CD14-positive monocyte (primary cell): ENCODE measurements at regions not wholly inside any gene's neighbourhood (a gene's known extent, or its start where the extent isn't known, plus 50 kb on each side); places are given as distances from the start of the nearest gene placed in this dataset.

Experiments
- DNase-seq, 3 donors: peaks; one replicate each; pipeline ENCODE4 v3.0.0-alpha.2; 2011 to 2022
- H2AFZ ChIP-seq: 2 replicates; pipeline ENCODE4 v1.6.0; 2012; ENCODE audit warnings: mild to moderate bottlenecking, low read depth, low read length, inconsistent platforms; ENCODE audit not compliant: insufficient read depth, poor library complexity, severe bottlenecking
- H3K27ac ChIP-seq, 2 donors: 1 replicate in 1 of 2; 2 replicates in 1 of 2; pipeline ENCODE4 v1.5.1; 2012 to 2013; ENCODE audit warnings: low read length in 2 of 2, control low read depth in 1 of 2, inconsistent platforms in 1 of 2, low read depth in 1 of 2, mild to moderate bottlenecking in 1 of 2
- H3K27me3 ChIP-seq, 2 donors: one replicate each; pipeline versions ENCODE4 v1.6.0 to v1.6.1; 2011 to 2013; ENCODE audit warnings: low read length in 2 of 2; ENCODE audit not compliant: control insufficient read depth in 2 of 2, insufficient read depth in 2 of 2
- H3K36me3 ChIP-seq, 2 donors: replicated peaks in 1 of 2; 1 replicate in 1 of 2; 2 replicates in 1 of 2; pipeline versions ENCODE4 v1.5.1 to v1.6.1; 2012 to 2013; ENCODE audit warnings: low read length in 2 of 2, control low read depth in 1 of 2, inconsistent platforms in 1 of 2, mild to moderate bottlenecking in 1 of 2; ENCODE audit not compliant: insufficient read depth in 2 of 2, control insufficient read depth in 1 of 2
- H3K4me1 ChIP-seq, 2 donors: 1 replicate in 1 of 2; 2 replicates in 1 of 2; pipeline versions ENCODE4 v1.5.1 to v1.6.1; 2012 to 2013; ENCODE audit warnings: low read length in 2 of 2, control low read depth in 1 of 2, inconsistent platforms in 1 of 2, mild to moderate bottlenecking in 1 of 2, moderate library complexity in 1 of 2; ENCODE audit not compliant: insufficient read depth in 2 of 2, control insufficient read depth in 1 of 2
- H3K4me2 ChIP-seq: replicated peaks from 2 replicates; pipeline ENCODE3; 2012; ENCODE audit warnings: low read length, moderate library complexity, mild to moderate bottlenecking; ENCODE audit not compliant: poor library complexity, severe bottlenecking; ENCODE audit errors: extremely low read depth
- H3K4me3 ChIP-seq, 3 experiments: fragments of 200-600 bp in 1 of 3; sonication (generic) in 1 of 3; replicated peaks in 1 of 3; 1 replicate in 2 of 3; 2 replicates in 1 of 3; pipeline ENCODE4 v1.5.1; 2011 to 2013; ENCODE audit warnings: low read length in 3 of 3, mild to moderate bottlenecking in 3 of 3, control low read depth in 2 of 3, low read depth in 2 of 3, inconsistent platforms in 1 of 3, moderate library complexity in 1 of 3
- H3K79me2 ChIP-seq: 2 replicates; pipeline ENCODE4 v1.6.0; 2012; ENCODE audit warnings: mild to moderate bottlenecking, control low read depth, inconsistent platforms, low read length, moderate library complexity; ENCODE audit not compliant: insufficient read depth
- H3K9ac ChIP-seq: 2 replicates; pipeline ENCODE4 v1.6.0; 2017; ENCODE audit warnings: low read length, mild to moderate bottlenecking; ENCODE audit not compliant: insufficient read depth, poor library complexity, severe bottlenecking
- H3K9me3 ChIP-seq, 2 donors: replicated peaks in 1 of 2; 1 replicate in 1 of 2; 2 replicates in 1 of 2; pipeline versions ENCODE4 v1.5.1 to v1.6.1; 2012 to 2013; ENCODE audit warnings: low read length in 2 of 2, control low read depth in 1 of 2; ENCODE audit not compliant: control insufficient read depth in 1 of 2, insufficient read depth in 1 of 2
- H4K20me1 ChIP-seq: 2 replicates; pipeline ENCODE4 v1.6.0; 2012; ENCODE audit warnings: mild to moderate bottlenecking, low read length, control low read depth, moderate library complexity; ENCODE audit not compliant: insufficient read depth
- H3K27ac Mint-ChIP-seq, 7 donors: one replicate each; pipeline ENCODE4 v1.8.0; 2020; ENCODE audit warnings: mild to moderate bottlenecking in 7 of 7, mixed read lengths in 7 of 7, moderate library complexity in 6 of 7, inconsistent platforms in 2 of 7
- H3K27me3 Mint-ChIP-seq, 3 donors: one replicate each; pipeline ENCODE4 v1.8.0; 2021 to 2022; ENCODE audit warnings: low read depth in 3 of 3, mild to moderate bottlenecking in 3 of 3, mixed read lengths in 3 of 3, moderate library complexity in 3 of 3, inconsistent platforms in 1 of 3
- H3K36me3 Mint-ChIP-seq, 2 donors: one replicate each; pipeline ENCODE4 v1.8.0; 2020; ENCODE audit warnings: mixed read lengths in 2 of 2, inconsistent platforms in 1 of 2, mild to moderate bottlenecking in 1 of 2
- H3K4me1 Mint-ChIP-seq: one replicate; pipeline ENCODE4 v1.8.0; 2020; ENCODE audit warnings: mild to moderate bottlenecking, mixed read lengths
- H3K4me3 Mint-ChIP-seq, 2 donors: one replicate each; pipeline ENCODE4 v1.8.0; 2020; ENCODE audit warnings: mild to moderate bottlenecking in 2 of 2, mixed read lengths in 2 of 2, moderate library complexity in 1 of 2
- H3K9me3 Mint-ChIP-seq, 7 donors: one replicate each; pipeline ENCODE4 v1.8.0; 2020 to 2022; ENCODE audit warnings: mixed read lengths in 7 of 7, mild to moderate bottlenecking in 6 of 7, moderate library complexity in 6 of 7, inconsistent platforms in 2 of 7
- WGBS: methylation state at CpG from one replicate; pipeline ENCODE4 v1.1.5; 2013; ENCODE audit warnings: missing lambda C conversion rate; ENCODE audit not compliant: insufficient coverage; 5-methylcytosine and 5-hydroxymethylcytosine counted together
- intact Hi-C, 2 donors: fragments of 100-400 bp; cut with micrococcal nuclease; formaldehyde crosslinking; loops; one replicate each; pipeline versions ENCODE4 v1.15.0 to v1.15.1; 2023
- TF ChIP-seq, protein P1 (sequence below): fragments of 200-600 bp; IDR thresholded peaks from one replicate; pipeline ENCODE4 v1.8.0; 2022; ENCODE audit warnings: antibody characterized with exemption, mild to moderate bottlenecking

DNA sequence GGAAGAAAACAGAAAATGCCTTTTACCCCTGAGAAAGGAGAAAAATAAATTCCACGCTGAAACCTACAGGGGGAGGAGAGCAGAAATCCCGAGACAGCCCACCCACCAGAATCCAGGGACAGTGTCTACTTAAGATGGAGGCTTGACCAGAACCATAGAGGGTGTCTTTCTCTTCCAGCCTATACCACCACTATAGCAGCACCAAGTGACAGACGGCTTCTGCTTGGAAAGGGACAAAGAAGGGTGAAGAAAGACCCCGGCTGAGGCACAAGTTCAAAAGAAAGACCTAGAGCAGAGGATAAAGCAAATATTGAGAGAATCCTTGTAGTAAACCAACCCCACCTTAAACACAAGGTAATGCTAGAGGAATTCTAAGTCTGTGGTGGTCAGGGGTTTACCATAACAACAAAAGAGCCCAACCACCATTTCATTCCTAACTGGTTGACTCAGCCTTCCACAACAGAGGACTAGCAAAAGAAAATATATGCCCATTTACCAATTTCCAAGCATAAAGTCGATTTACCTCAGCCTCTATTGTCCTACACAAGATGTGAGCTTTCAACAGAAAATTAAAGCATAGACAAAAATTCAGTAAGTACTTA is 105.3 kb upstream of the FOXG1 start:
- no peak overlapping the region for H3K4me3 Mint-ChIP-seq
- TF ChIP-seq, protein P1, sequence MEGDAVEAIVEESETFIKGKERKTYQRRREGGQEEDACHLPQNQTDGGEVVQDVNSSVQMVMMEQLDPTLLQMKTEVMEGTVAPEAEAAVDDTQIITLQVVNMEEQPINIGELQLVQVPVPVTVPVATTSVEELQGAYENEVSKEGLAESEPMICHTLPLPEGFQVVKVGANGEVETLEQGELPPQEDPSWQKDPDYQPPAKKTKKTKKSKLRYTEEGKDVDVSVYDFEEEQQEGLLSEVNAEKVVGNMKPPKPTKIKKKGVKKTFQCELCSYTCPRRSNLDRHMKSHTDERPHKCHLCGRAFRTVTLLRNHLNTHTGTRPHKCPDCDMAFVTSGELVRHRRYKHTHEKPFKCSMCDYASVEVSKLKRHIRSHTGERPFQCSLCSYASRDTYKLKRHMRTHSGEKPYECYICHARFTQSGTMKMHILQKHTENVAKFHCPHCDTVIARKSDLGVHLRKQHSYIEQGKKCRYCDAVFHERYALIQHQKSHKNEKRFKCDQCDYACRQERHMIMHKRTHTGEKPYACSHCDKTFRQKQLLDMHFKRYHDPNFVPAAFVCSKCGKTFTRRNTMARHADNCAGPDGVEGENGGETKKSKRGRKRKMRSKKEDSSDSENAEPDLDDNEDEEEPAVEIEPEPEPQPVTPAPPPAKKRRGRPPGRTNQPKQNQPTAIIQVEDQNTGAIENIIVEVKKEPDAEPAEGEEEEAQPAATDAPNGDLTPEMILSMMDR, result no peak
- H3K27me3 Mint-ChIP-seq, result peaks cover 0 to 3% (median 2%) of the 10 kb centered on the region in 3 donors
- Histone ChIP-seq H3K27ac (no peak overlapping the region), H3K9ac (no peak overlapping the region), H3K4me1 (no peaks in the 10 kb centered on the region), H3K9me3 (no peaks in the 10 kb centered on the region), H3K4me2 (no peak overlapping the region), H3K79me2 (no peaks in the 10 kb centered on the region), H2AFZ (no peak overlapping the region), H3K4me3 (no peak overlapping the region), H3K27me3 (no peaks in the 10 kb centered on the region), H4K20me1 (no peaks in the 10 kb centered on the region), H3K36me3 (no peaks in the 10 kb centered on the region)
- H3K27ac Mint-ChIP-seq, result no peak overlapping the region
- WGBS, result no CpG with 5 or more reads among the region's 5 CpGs
- H3K36me3 Mint-ChIP-seq, result no peaks in the 10 kb centered on the region
- intact Hi-C loops, result no loop called here
- H3K4me1 Mint-ChIP-seq, result no peaks in the 10 kb centered on the region
- H3K9me3 Mint-ChIP-seq, result no peaks in the 10 kb centered on the region
- DNase-seq, result no peak

DNA sequence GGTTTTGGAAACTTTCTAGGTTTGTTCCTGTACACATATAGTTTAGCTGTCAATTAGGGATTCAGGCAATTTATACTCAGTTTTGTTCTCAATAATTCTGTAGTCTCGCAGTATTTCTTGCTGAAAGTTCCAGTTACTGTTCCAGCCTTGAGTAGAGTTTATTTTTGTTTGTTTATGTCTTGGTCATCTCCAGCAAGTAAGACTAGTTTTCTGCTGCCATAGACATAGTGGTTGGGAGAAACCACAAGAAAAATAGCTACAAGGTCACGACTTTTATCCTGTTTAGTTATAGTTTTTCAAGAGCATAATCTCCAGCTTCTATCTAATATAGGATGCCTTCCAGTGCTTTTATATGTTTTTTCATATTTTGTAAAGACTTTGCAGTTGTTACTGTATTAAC is 99.6 kb upstream of the FOXG1 start:
- Histone ChIP-seq H3K9ac (no peak overlapping the region), H3K36me3 (no peaks in the 10 kb centered on the region), H3K27ac (no peak overlapping the region), H3K4me2 (no peak overlapping the region), H2AFZ (no peak overlapping the region), H3K9me3 (no peaks in the 10 kb centered on the region), H4K20me1 (no peaks in the 10 kb centered on the region), H3K27me3 (no peaks in the 10 kb centered on the region), H3K4me1 (no peaks in the 10 kb centered on the region), H3K79me2 (no peaks in the 10 kb centered on the region), H3K4me3 (no peak overlapping the region)
- no peak overlapping the region for H3K27ac Mint-ChIP-seq
- intact Hi-C loops, result no loop called here
- peaks cover 0 to 2% (median 0%) of the 10 kb centered on the region in 3 donors for H3K27me3 Mint-ChIP-seq
- TF ChIP-seq, protein P1, result no peak
- H3K4me3 Mint-ChIP-seq, result no peak overlapping the region
- no peaks in the 10 kb centered on the region for H3K4me1 Mint-ChIP-seq
- H3K9me3 Mint-ChIP-seq, result no peaks in the 10 kb centered on the region
- no peaks in the 10 kb centered on the region for H3K36me3 Mint-ChIP-seq
- no peak for DNase-seq
- WGBS, result no CpG with 5 or more reads among the region's 2 CpGs
